Spleen (tissue), 11 donors: ENCODE measurements at regions not wholly inside any gene's neighbourhood (a gene's known extent, or its start where the extent isn't known, plus 50 kb on each side); places are given as distances from the start of the nearest gene placed in this dataset.

Experiments used
- DNase-seq: peaks from one replicate; pipeline ENCODE4 v3.0.0-alpha.2; 2020
- H3K27ac ChIP-seq, 8 donors: fragments of 200-600 bp; sonication (generic) in 7 of 8; 1 replicate in 4 of 8; 2 replicates in 4 of 8; pipeline versions ENCODE4 v1.5.0 to v1.8.0; 2016 to 2021; ENCODE audit warnings: inconsistent platforms in 4 of 8, mild to moderate bottlenecking in 4 of 8, moderate library complexity in 1 of 8
- H3K27me3 ChIP-seq, 7 donors: fragments of 200-600 bp; sonication (generic) in 6 of 7; replicated peaks in 1 of 7; 1 replicate in 4 of 7; 2 replicates in 3 of 7; pipeline versions ENCODE4 v1.5.0 to v1.8.0; 2016 to 2021; ENCODE audit warnings: inconsistent platforms in 3 of 7, mild to moderate bottlenecking in 1 of 7
- H3K36me3 ChIP-seq, 6 donors: fragments of 200-600 bp; sonication (generic) in 5 of 6; 1 replicate in 4 of 6; 2 replicates in 2 of 6; pipeline versions ENCODE4 v1.5.0 to v1.8.0; 2016 to 2021; ENCODE audit warnings: inconsistent platforms in 2 of 6
- H3K4me1 ChIP-seq, 6 donors: fragments of 200-600 bp; sonication (generic) in 5 of 6; 1 replicate in 3 of 6; 2 replicates in 3 of 6; pipeline versions ENCODE4 v1.5.0 to v1.8.0; 2016 to 2021; ENCODE audit warnings: inconsistent platforms in 3 of 6
- H3K4me3 ChIP-seq, 8 donors: fragments of 200-600 bp; sonication (generic) in 7 of 8; 1 replicate in 4 of 8; 2 replicates in 4 of 8; pipeline versions ENCODE4 v1.5.0 to v1.8.0; 2016 to 2021; ENCODE audit warnings: inconsistent platforms in 4 of 8, mild to moderate bottlenecking in 4 of 8, moderate library complexity in 2 of 8
- H3K9me3 ChIP-seq, 8 donors: fragments of 200-600 bp; sonication (generic) in 7 of 8; 1 replicate in 4 of 8; 2 replicates in 4 of 8; pipeline versions ENCODE4 v1.5.0 to v1.8.0; 2016 to 2021; ENCODE audit warnings: inconsistent platforms in 4 of 8
- CTCF ChIP-seq, 11 experiments: fragments of 200-600 bp in 7 of 11; fragments of 450-650 bp in 4 of 11; sonication (generic) in 4 of 11; IDR thresholded peaks in 8 of 11; conservative IDR thresholded peaks in 3 of 11; 1 replicate in 7 of 11; 2 replicates in 4 of 11; pipeline versions ENCODE4 v1.4.0 to v1.8.0; 2016 to 2021; ENCODE audit warnings: antibody characterized with exemption in 11 of 11, inconsistent platforms in 4 of 11, mild to moderate bottlenecking in 1 of 11
- POLR2A ChIP-seq, 3 donors: fragments of 450-650 bp; IDR thresholded peaks; one replicate each; pipeline ENCODE4 v1.5.1; 2017; ENCODE audit warnings: antibody characterized with exemption in 3 of 3, mild to moderate bottlenecking in 1 of 3
- POLR2AphosphoS5 ChIP-seq, 3 donors: sonication (generic); formaldehyde crosslinking; IDR thresholded peaks; one replicate each; pipeline ENCODE4 v1.5.1; 2017; ENCODE audit warnings: antibody characterized with exemption in 3 of 3
- WGBS, 5 donors: extraction: QIAGEN DNeasy Blood & Tissue Kit in 3 of 5; methylation state at CpG; one replicate each; pipeline versions ENCODE4 v1.1.5 to v1.1.7; 2013 to 2018; 5-methylcytosine and 5-hydroxymethylcytosine counted together
- intact Hi-C: fragments of 100-400 bp; cut with DNase I; formaldehyde crosslinking; loops from one replicate; pipeline ENCODE4 v1.15.0; 2023; ENCODE audit warnings: low total_unique reads
- donor health status: healthy with polysubstance abuse.
- donor health status: DM: no; HTN: no; CAD: no; lungs with moderate emphysema.
- donor health status: DM: no; HTN: no; CAD: no.
- donor health status: Bipolar disorder and iron deficiency.
- donor health status: healthy.
- donor health status: DM: no; HTN: no; CAD: no.
- donor health status: DM: yes; HTN: yes; CAD: no.

- no peak overlapping the region for H3K27ac ChIP-seq
- no peak for DNase-seq
- intact Hi-C loops = no loop called here
- H3K9me3 ChIP-seq = no peaks in the 10 kb centered on the region
- no peaks in the 10 kb centered on the region for H3K4me1 ChIP-seq
- H3K4me3 ChIP-seq = no peak overlapping the region
- 92 to 99% (median 97%) methylated on average over 3 of the region's 3 CpGs for WGBS, 5 donors
- no peak for TF ChIP-seq POLR2A (IDR thresholded peaks at IDR 0.05)
- TF ChIP-seq POLR2AphosphoS5 (IDR thresholded peaks at IDR 0.05) = no peak
- TF ChIP-seq CTCF (IDR thresholded peaks at IDR 0.05 in 8 of 11, conservative IDR thresholded peaks at IDR 0.05 in 3 of 11) = no peak
- no peaks in the 10 kb centered on the region for H3K36me3 ChIP-seq
- no peaks in the 10 kb centered on the region for H3K27me3 ChIP-seq
Observed at GRCh38 chr7:94130716-94131115, 126.6 kb upstream of the BET1 start.

GRCh38 chr7:94133460-94133859, 129.3 kb upstream of the BET1 start:
- Histone ChIP-seq H3K9me3 (no peaks in the 10 kb centered on the region), H3K27ac (no peak overlapping the region), H3K27me3 (no peaks in the 10 kb centered on the region), H3K4me3 (no peak overlapping the region), H3K36me3 (no peaks in the 10 kb centered on the region), H3K4me1 (no peaks in the 10 kb centered on the region)
- TF ChIP-seq POLR2AphosphoS5 (IDR thresholded peaks at IDR 0.05) = no peak
- no peak for TF ChIP-seq CTCF (IDR thresholded peaks at IDR 0.05 in 8 of 11, conservative IDR thresholded peaks at IDR 0.05 in 3 of 11)
- no peak for TF ChIP-seq POLR2A (IDR thresholded peaks at IDR 0.05)
- 43 to 73% (median 55%) methylated on average over 4 of the region's 4 CpGs for WGBS, 5 donors
- no peak for DNase-seq
- intact Hi-C loops = no loop called here

- intact Hi-C loops = no loop called here
- Histone ChIP-seq H3K27ac (no peak overlapping the region), H3K4me3 (no peak overlapping the region), H3K36me3 (no peaks in the 10 kb centered on the region), H3K4me1 (no peaks in the 10 kb centered on the region), H3K9me3 (no peaks in the 10 kb centered on the region), H3K27me3 (no peaks in the 10 kb centered on the region)
- TF ChIP-seq CTCF (IDR thresholded peaks at IDR 0.05 in 8 of 11, conservative IDR thresholded peaks at IDR 0.05 in 3 of 11) (no peak), POLR2A (IDR thresholded peaks at IDR 0.05) (no peak), POLR2AphosphoS5 (IDR thresholded peaks at IDR 0.05) (no peak)
- no peak for DNase-seq
- 57 to 88% (median 73%) methylated on average over 1 of the region's 1 CpG for WGBS, 5 donors
Observed at GRCh38 chr7:94135180-94135579, 131.0 kb upstream of the BET1 start.

- no peaks in the 10 kb centered on the region for H3K9me3 ChIP-seq
- H3K27ac ChIP-seq = no peak overlapping the region
- TF ChIP-seq POLR2AphosphoS5 (IDR thresholded peaks at IDR 0.05) = no peak
- no peak for TF ChIP-seq CTCF (IDR thresholded peaks at IDR 0.05 in 8 of 11, conservative IDR thresholded peaks at IDR 0.05 in 3 of 11)
- TF ChIP-seq POLR2A (IDR thresholded peaks at IDR 0.05) = no peak
- DNase-seq = no peak
- no peaks in the 10 kb centered on the region for H3K36me3 ChIP-seq
- intact Hi-C loops = no loop called here
- H3K27me3 ChIP-seq = no peaks in the 10 kb centered on the region
- no peak overlapping the region for H3K4me3 ChIP-seq
- 71 to 90% (median 81%) methylated on average over 2 of the region's 2 CpGs for WGBS, 5 donors
- H3K4me1 ChIP-seq = no peaks in the 10 kb centered on the region
Observed at GRCh38 chr7:94142281-94142680, 138.1 kb upstream of the BET1 start.
